ENCODE measurements at regions not wholly inside any gene's neighbourhood (a gene's known extent, or its start where the extent isn't known, plus 50 kb on each side); places are given as distances from the start of the nearest gene placed in this dataset.
"Not testable (repeated sequence)": the region's sequence is repeated elsewhere in the genome, so short reads cannot be mapped to it uniquely, and the experiment has no call there.

DNA sequence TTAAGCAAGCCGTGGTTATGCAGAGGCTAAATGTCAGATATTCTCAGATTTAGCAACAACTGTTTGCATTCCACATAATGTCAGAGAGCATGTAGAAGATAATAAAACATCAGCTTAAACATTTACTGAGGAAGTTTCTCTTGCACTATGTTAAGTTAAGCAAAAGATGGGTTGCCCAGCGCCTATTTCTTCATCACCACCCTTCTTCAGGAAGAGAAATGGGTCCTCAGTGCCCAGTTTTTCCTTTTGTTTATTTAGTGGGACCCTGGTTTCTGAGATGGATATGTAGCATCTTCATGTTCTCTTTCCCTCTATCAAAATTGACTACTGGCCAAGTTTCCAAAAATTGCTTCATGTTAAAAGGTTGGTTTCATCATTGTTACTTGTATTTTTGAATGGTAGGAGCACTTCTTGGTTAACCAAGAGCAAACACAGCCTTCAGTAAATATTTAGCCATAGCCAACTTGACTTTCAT lies 356.8 kb downstream of the RFC3 start:
- Mint-ChIP-seq H3K36me3 (no peaks in the 10 kb centered on the region), H3K27me3 (no peaks in the 10 kb centered on the region), H3K27ac (no peak overlapping the region), H3K9me3 (peaks cover 1% of the 10 kb centered on the region), H3K4me1 (no peaks in the 10 kb centered on the region), H3K4me3 (no peak overlapping the region)
- no peak for DNase-seq (ENCODE audit: low spot score in 2 of 2)
- ATAC-seq (ENCODE audit: low read depth), result no peak

- DNase-seq (ENCODE audit: low spot score in 2 of 2), result no peak
- Mint-ChIP-seq H3K4me3 (no peak overlapping the region), H3K27me3 (no peaks in the 10 kb centered on the region), H3K27ac (no peak overlapping the region), H3K36me3 (no peaks in the 10 kb centered on the region), H3K9me3 (peaks cover 1% of the 10 kb centered on the region), H3K4me1 (no peaks in the 10 kb centered on the region)
- ATAC-seq (ENCODE audit: low read depth), result no peak
Measured at GRCh38 chr13:34175551-34175950, 357.6 kb downstream of the RFC3 start.

GRCh38 chr13:34176633-34177032 lies 358.7 kb downstream of the RFC3 start:
- Mint-ChIP-seq H3K9me3 (peaks cover 1% of the 10 kb centered on the region), H3K4me1 (no peaks in the 10 kb centered on the region), H3K36me3 (no peaks in the 10 kb centered on the region), H3K27ac (no peak overlapping the region), H3K4me3 (no peak overlapping the region), H3K27me3 (no peaks in the 10 kb centered on the region)
- no peak for ATAC-seq (ENCODE audit: low read depth)
- no peak for DNase-seq (ENCODE audit: low spot score in 2 of 2)

- no peak for ATAC-seq (ENCODE audit: low read depth)
- Mint-ChIP-seq H3K4me3 (no peak overlapping the region), H3K27me3 (no peaks in the 10 kb centered on the region), H3K27ac (no peak overlapping the region), H3K36me3 (no peaks in the 10 kb centered on the region), H3K9me3 (no peaks in the 10 kb centered on the region), H3K4me1 (no peaks in the 10 kb centered on the region)
- DNase-seq (ENCODE audit: low spot score in 2 of 2), result no peak
Measured at GRCh38 chr13:34179481-34179880, 361.5 kb downstream of the RFC3 start.

GRCh38 chr13:34179927-34180326 lies 362.0 kb downstream of the RFC3 start:
- Mint-ChIP-seq H3K27ac (no peak overlapping the region), H3K36me3 (no peaks in the 10 kb centered on the region), H3K9me3 (no peaks in the 10 kb centered on the region), H3K4me1 (no peaks in the 10 kb centered on the region), H3K27me3 (no peaks in the 10 kb centered on the region), H3K4me3 (no peak overlapping the region)
- no peak for DNase-seq (ENCODE audit: low spot score in 2 of 2)
- no peak for ATAC-seq (ENCODE audit: low read depth)

- H3K9me3 Mint-ChIP-seq; H3K4me1 Mint-ChIP-seq; H3K36me3 Mint-ChIP-seq; H3K27me3 Mint-ChIP-seq; H3K4me3 Mint-ChIP-seq; ATAC-seq (ENCODE audit: low read depth); DNase-seq (ENCODE audit: low spot score in 2 of 2); H3K27ac Mint-ChIP-seq: not testable (repeated sequence)
Measured at GRCh38 chr13:34181256-34181655, 363.3 kb downstream of the RFC3 start.

DNA sequence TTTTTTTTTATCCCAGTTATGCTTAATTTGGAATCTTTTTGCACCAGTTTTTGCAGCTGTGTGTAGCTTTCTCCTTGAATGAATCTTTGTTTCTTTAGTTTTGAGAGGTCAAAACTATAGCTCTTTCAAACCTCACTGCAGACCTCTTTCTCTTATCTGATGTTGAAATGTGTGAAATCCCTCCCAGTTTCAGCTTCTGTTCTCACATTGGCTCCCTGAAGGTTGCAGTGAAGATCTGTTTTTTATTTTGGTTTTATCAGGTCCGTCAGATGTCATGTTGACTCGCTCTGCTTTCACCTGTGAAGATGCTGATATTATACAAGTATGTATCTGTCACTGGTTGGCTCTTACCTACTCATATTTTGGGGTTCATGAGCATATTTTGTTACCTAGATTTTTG lies 372.0 kb downstream of the RFC3 start:
- DNase-seq (ENCODE audit: low spot score in 2 of 2) (no peak), ATAC-seq (ENCODE audit: low read depth) (no peak)
- H3K27me3 Mint-ChIP-seq, result peaks cover 3% of the 10 kb centered on the region
- H3K9me3 Mint-ChIP-seq, result peaks cover 5% of the 10 kb centered on the region
- no peak overlapping the region for H3K27ac Mint-ChIP-seq
- no peak overlapping the region for H3K4me3 Mint-ChIP-seq
- H3K4me1 Mint-ChIP-seq, result no peaks in the 10 kb centered on the region
- no peaks in the 10 kb centered on the region for H3K36me3 Mint-ChIP-seq

DNA sequence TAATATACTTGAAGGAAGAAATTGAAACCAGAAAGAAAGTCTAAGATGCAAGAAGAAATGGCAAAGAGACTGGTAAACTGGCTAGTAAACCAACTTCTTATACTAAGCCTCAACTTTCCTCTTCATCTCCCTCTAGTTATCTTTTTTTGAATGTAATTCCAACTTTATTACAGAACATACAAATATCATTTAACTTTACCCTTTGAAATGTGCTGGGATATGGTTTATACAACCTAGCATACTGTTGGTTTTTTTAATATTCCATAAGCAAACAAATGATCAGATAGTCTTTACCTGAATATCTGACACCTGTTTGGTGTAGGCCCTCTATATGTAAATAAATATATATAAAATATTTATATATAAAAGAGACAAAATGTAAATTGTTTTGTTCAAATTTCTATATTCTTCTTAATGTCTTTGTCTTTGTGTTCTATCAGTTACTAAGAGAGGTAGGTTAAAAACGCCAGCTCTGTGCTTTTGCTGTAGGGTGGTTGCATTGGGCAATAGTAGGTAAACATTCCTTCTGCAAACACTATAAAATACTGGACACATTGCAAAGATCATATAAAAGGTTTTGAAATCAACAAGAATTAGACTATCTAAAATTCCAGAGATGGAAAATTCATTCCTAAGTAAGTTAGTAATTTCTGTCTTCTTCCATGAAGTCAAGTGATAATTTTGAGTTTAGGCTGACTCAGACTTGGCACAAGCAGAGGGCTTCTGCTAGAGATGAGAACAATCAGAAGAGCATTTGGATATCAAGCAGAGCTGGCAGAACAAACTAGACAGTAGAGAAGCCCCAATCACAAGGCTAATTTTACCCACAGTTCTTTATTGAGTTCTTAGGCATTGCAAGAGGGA lies 383.3 kb downstream of the RFC3 start:
- H3K9me3 Mint-ChIP-seq, result peaks cover 2% of the 10 kb centered on the region
- H3K27me3 Mint-ChIP-seq, result no peaks in the 10 kb centered on the region
- ATAC-seq (ENCODE audit: low read depth) (no peak), DNase-seq (ENCODE audit: low spot score in 2 of 2) (no peak)
- no peak overlapping the region for H3K27ac Mint-ChIP-seq
- H3K36me3 Mint-ChIP-seq, result no peaks in the 10 kb centered on the region
- no peaks in the 10 kb centered on the region for H3K4me1 Mint-ChIP-seq
- no peak overlapping the region for H3K4me3 Mint-ChIP-seq

- no peaks in the 10 kb centered on the region for H3K9me3 Mint-ChIP-seq
- ATAC-seq (ENCODE audit: low read depth), result no peak
- no peaks in the 10 kb centered on the region for H3K36me3 Mint-ChIP-seq
- no peaks in the 10 kb centered on the region for H3K27me3 Mint-ChIP-seq
- no peak overlapping the region for H3K4me3 Mint-ChIP-seq
- H3K4me1 Mint-ChIP-seq, result no peaks in the 10 kb centered on the region
- DNase-seq (ENCODE audit: low spot score in 2 of 2), result no peak
- no peak overlapping the region for H3K27ac Mint-ChIP-seq
Measured at GRCh38 chr13:34207334-34207733, 389.4 kb downstream of the RFC3 start.

DNA sequence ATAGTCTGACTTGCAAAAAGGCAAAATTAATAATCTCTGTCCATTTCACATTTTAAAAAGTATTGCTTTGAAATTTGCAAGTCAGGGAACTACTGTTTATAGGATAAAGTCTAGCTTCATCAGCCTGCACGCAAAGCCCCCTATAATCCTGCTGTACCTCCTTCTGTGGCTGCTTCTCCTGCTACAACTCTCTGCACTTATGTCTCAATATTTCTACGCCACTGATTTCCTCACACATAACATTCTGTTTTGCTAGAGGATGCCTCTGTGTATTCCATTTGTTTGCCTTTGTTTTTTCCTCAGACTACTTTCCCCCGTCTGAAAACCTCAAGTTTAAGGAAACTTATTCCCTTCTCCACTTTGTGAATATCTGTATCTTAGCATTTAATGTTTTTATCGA lies 389.9 kb downstream of the RFC3 start:
- ATAC-seq (ENCODE audit: low read depth), result no peak

GRCh38 chr13:34208336-34208735 lies 390.4 kb downstream of the RFC3 start:
- Mint-ChIP-seq H3K4me1 (no peaks in the 10 kb centered on the region), H3K9me3 (no peaks in the 10 kb centered on the region), H3K27ac (no peak overlapping the region), H3K27me3 (no peaks in the 10 kb centered on the region), H3K4me3 (no peak overlapping the region), H3K36me3 (no peaks in the 10 kb centered on the region)
- ATAC-seq (ENCODE audit: low read depth), result no peak
- no peak for DNase-seq (ENCODE audit: low spot score in 2 of 2)

More for the DNA sequence above, 389.9 kb downstream of the RFC3 start:
- H3K4me1 Mint-ChIP-seq, result no peaks in the 10 kb centered on the region
- no peaks in the 10 kb centered on the region for H3K27me3 Mint-ChIP-seq
- no peak overlapping the region for H3K4me3 Mint-ChIP-seq
- H3K36me3 Mint-ChIP-seq, result no peaks in the 10 kb centered on the region
- H3K9me3 Mint-ChIP-seq, result no peaks in the 10 kb centered on the region
- DNase-seq (ENCODE audit: low spot score in 2 of 2), result no peak
- no peak overlapping the region for H3K27ac Mint-ChIP-seq

DNA sequence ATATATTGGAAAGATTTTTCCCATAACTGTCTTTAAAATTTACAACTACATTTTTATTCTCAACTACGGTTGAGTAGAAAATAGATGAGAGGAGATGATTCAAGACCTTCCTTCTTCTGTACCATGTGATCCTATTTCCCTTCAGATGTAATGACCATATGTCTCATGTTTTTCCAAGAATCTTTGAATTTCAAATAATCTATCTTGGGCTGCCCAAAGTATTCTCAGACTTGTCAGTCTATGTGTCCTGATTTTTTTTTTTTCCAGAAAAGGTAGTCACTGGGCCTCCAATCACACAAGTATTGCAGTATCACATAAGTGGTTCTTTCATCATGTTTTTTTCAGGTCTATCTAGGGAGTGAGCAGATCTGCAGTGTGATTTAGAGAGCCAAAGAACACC lies 392.4 kb downstream of the RFC3 start:
- Mint-ChIP-seq H3K4me1 (no peaks in the 10 kb centered on the region), H3K27ac (no peak overlapping the region), H3K36me3 (no peaks in the 10 kb centered on the region), H3K9me3 (no peaks in the 10 kb centered on the region), H3K27me3 (no peaks in the 10 kb centered on the region), H3K4me3 (no peak overlapping the region)
- DNase-seq (ENCODE audit: low spot score in 2 of 2) (no peak), ATAC-seq (ENCODE audit: low read depth) (no peak)

DNA sequence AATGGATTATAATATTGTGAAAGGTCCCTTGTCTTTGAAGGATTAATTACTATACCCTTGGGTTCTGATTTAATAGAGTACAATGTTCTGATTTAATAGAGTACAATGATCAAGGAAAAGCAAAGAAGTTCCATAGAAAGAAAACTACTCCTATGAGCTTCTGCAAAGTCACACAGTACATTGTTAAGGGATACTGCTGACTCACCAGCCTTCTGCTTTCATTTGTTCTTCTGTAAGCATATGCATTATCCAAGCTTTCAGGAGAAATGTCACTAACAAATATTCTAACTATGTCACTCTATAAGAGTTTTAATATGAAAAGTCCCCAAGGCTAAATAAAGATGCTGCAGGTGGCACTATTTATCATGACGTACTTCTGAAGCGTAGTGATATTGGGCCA lies 396.7 kb downstream of the RFC3 start:
- DNase-seq (ENCODE audit: low spot score in 2 of 2) (no peak), ATAC-seq (ENCODE audit: low read depth) (no peak)
- Mint-ChIP-seq H3K4me1 (no peaks in the 10 kb centered on the region), H3K27ac (no peak overlapping the region), H3K9me3 (peaks cover 2% of the 10 kb centered on the region), H3K36me3 (no peaks in the 10 kb centered on the region), H3K4me3 (no peak overlapping the region), H3K27me3 (no peaks in the 10 kb centered on the region)

DNA sequence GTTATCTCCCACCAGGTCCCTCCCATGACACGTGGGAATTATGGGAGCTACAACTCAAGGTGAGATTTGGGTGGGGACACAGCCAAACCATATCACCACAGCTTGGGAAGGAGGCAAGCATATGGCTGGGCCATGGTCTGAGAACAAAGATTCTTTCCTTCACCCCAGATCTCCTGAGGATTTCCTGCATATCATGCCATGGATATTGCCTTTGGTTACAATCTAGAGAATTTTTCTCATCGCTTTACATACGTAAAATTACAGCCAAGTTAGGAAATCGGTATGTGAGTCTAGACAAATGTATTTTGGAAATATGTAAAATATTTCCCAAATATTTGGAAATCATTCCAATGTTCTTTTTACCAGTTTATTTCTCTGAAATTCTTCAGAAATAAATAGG lies 398.3 kb downstream of the RFC3 start:
- H3K27ac Mint-ChIP-seq, result no peak overlapping the region
- ATAC-seq (ENCODE audit: low read depth) (no peak), DNase-seq (ENCODE audit: low spot score in 2 of 2) (no peak)
- H3K4me1 Mint-ChIP-seq, result no peaks in the 10 kb centered on the region
- peaks cover 2% of the 10 kb centered on the region for H3K9me3 Mint-ChIP-seq
- no peak overlapping the region for H3K4me3 Mint-ChIP-seq
- no peaks in the 10 kb centered on the region for H3K36me3 Mint-ChIP-seq
- H3K27me3 Mint-ChIP-seq, result no peaks in the 10 kb centered on the region

Measured in memory B cell (primary cell).